MCF 10A (cell line): ENCODE measurements at regions not wholly inside any gene's neighbourhood (a gene's known extent, or its start where the extent isn't known, plus 50 kb on each side); places are given as distances from the start of the nearest gene placed in this dataset.
"Not testable (repeated sequence)": the region's sequence is repeated elsewhere in the genome, so short reads cannot be mapped to it uniquely, and the experiment has no call there.

ENCODE experiments used
- BruUV-seq: library from RNA; stranded (reverse); fragments of 400-500 nt; replicated peaks from 2 replicates; lab custom pipeline; 2021; lab: Mats Ljungman, UMichigan
- CTCF ChIA-PET: fragments of 300-600 bp; sonication (Branson Sonifier 250); formaldehyde crosslinking; extraction: SDS; loops from one replicate; lab custom pipeline; 2021; ENCODE audit warnings: antibody characterized with exemption, inconsistent platforms; lab: Yijun Ruan, JAX
- POLR2A ChIA-PET: fragments of 300-600, 350-650 bp; sonication (Branson Sonifier 250); formaldehyde crosslinking; extraction: SDS; loops from one replicate; lab custom pipeline; 2020; ENCODE audit warnings: antibody characterized with exemption, inconsistent platforms; lab: Yijun Ruan, JAX
- DNase-seq: peaks from one replicate; pipeline ENCODE4 v3.0.0-alpha.2; 2018; ENCODE audit not compliant: unreplicated experiment
- H3K27ac Mint-ChIP-seq: one replicate; pipeline ENCODE4 v1.8.0; 2022; ENCODE audit warnings: mild to moderate bottlenecking, low read depth, mixed read lengths; ENCODE audit not compliant: unreplicated experiment
- H3K27me3 Mint-ChIP-seq: one replicate; pipeline ENCODE4 v1.8.0; 2022; ENCODE audit warnings: mixed read lengths; ENCODE audit not compliant: insufficient read depth, unreplicated experiment
- H3K36me3 Mint-ChIP-seq: one replicate; pipeline ENCODE4 v1.8.0; 2022; ENCODE audit warnings: mild to moderate bottlenecking, moderate library complexity, mixed read lengths; ENCODE audit not compliant: insufficient read depth, unreplicated experiment
- H3K4me1 Mint-ChIP-seq: one replicate; pipeline ENCODE4 v1.8.0; 2022; ENCODE audit warnings: mixed read lengths; ENCODE audit not compliant: insufficient read depth, unreplicated experiment
- H3K4me3 Mint-ChIP-seq: one replicate; pipeline ENCODE4 v1.8.0; 2022; ENCODE audit warnings: mild to moderate bottlenecking, moderate library complexity, mixed read lengths; ENCODE audit not compliant: unreplicated experiment
- H3K9me3 Mint-ChIP-seq: one replicate; pipeline ENCODE4 v1.8.0; 2022; ENCODE audit warnings: mixed read lengths; ENCODE audit not compliant: unreplicated experiment
- intact Hi-C: fragments of 100-400 bp; cut with micrococcal nuclease; formaldehyde crosslinking; loops from 2 replicates; pipeline ENCODE4 v1.14.1; 2022
- TF ChIP-seq, protein P1 (sequence below): fragments of 200-600 bp; IDR thresholded peaks from one replicate; pipeline ENCODE4 v1.8.0; 2022; ENCODE audit warnings: antibody characterized with exemption, mild to moderate bottlenecking; ENCODE audit not compliant: unreplicated experiment

DNA sequence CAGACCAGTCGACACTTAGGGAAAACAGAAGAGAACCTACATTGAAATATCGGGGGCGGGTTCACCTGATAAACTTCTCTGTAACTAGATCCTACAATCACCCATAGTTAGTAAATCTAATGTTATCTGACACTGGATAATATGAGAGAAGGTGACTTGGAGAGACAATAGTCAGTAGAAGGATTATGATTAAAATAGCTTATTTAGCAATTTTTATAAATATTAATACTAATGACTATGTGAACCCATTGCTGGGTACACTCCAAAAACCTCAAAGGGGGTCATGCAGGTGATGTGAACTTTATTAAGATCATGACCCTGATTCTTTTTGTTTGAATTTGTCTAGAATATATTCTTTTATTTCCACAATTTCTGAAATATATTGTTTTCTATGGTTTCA is 164.1 kb upstream of the CCNH start:
- Mint-ChIP-seq H3K9me3 (no peaks in the 10 kb centered on the region), H3K27me3 (peaks cover 37% of the 10 kb centered on the region), H3K27ac (no peak overlapping the region), H3K4me3 (no peak overlapping the region), H3K36me3 (no peaks in the 10 kb centered on the region), H3K4me1 (no peaks in the 10 kb centered on the region)
- TF ChIP-seq, protein P1, sequence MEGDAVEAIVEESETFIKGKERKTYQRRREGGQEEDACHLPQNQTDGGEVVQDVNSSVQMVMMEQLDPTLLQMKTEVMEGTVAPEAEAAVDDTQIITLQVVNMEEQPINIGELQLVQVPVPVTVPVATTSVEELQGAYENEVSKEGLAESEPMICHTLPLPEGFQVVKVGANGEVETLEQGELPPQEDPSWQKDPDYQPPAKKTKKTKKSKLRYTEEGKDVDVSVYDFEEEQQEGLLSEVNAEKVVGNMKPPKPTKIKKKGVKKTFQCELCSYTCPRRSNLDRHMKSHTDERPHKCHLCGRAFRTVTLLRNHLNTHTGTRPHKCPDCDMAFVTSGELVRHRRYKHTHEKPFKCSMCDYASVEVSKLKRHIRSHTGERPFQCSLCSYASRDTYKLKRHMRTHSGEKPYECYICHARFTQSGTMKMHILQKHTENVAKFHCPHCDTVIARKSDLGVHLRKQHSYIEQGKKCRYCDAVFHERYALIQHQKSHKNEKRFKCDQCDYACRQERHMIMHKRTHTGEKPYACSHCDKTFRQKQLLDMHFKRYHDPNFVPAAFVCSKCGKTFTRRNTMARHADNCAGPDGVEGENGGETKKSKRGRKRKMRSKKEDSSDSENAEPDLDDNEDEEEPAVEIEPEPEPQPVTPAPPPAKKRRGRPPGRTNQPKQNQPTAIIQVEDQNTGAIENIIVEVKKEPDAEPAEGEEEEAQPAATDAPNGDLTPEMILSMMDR = no peak
- ChIA-PET CTCF (no interaction called here), POLR2A (no interaction called here)
- DNase-seq = no peak
- BruUV-seq = no TSS peak
- intact Hi-C loops = no loop called here

DNA sequence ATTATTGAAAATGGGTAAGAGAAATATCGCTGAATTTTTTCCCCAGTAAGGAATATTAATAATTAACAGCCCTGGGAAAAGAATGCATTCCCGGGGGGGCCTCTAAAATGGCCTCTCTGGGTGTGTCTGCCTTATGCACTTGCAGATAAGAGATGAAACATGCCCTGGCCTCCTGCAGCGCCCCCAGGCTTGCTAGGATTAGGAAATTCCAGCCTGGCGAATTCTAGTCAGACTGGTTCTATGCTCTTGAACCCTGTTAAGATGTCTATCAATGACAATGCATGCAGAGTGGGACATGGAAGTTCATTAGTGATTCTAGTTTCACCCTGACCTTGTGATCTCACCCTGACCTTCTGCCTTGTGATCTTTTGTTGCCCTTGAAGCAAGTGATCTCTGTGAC is 163.6 kb upstream of the CCNH start:
- intact Hi-C loops, BruUV-seq: not testable (repeated sequence)

DNA sequence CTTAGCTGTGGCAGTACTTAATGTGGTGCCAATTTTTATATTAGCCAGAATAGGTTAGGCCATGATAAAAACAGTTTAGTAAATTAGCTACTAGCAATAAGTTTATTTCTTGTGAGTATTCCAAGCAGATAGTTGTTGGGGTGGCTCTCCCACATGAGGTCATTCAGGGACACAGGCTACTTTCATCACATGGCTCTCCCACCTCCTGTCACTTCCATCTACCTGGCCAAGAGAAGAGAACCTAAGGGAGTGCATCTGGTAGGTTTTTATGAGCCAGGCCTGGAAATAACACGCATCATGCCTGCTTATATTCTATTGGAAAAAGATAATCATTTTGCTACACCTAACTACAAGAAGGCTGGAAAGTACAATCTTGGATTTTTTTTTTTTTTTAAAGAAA is 161.4 kb upstream of the CCNH start:
- intact Hi-C loops = no loop called here
- Mint-ChIP-seq H3K4me3 (no peak overlapping the region), H3K27ac (no peak overlapping the region), H3K27me3 (peaks cover 37% of the 10 kb centered on the region), H3K36me3 (no peaks in the 10 kb centered on the region), H3K4me1 (no peaks in the 10 kb centered on the region), H3K9me3 (no peaks in the 10 kb centered on the region)
- DNase-seq = no peak
- ChIA-PET CTCF (no interaction called here), POLR2A (no interaction called here)
- no TSS peak for BruUV-seq
- TF ChIP-seq, protein P1 = no peak

More for the DNA sequence above, 163.6 kb upstream of the CCNH start:
- DNase-seq, H3K4me3 Mint-ChIP-seq, H3K4me1 Mint-ChIP-seq, CTCF ChIA-PET, POLR2A ChIA-PET, H3K9me3 Mint-ChIP-seq, H3K36me3 Mint-ChIP-seq, H3K27ac Mint-ChIP-seq: not testable (repeated sequence)
- peaks cover 37% of the 10 kb centered on the region for H3K27me3 Mint-ChIP-seq

DNA sequence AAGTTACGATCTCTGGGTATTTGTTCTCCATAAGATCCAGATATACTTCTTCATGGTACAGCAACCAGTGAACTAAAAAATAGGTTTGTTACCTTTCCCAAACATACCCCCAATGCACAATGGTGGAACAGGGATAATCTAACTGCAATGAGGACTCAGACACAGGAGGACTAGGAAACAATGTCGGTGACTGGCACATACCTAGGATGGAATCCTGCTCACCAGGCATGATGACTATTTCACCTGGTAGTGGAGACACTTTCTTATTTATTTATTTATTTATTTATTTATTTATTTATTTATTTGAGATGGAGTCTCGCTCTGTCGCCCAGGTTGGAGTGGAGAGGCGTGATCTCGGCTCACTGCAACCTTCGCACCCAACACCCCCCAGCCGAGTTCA is 159.9 kb upstream of the CCNH start:
- Mint-ChIP-seq H3K36me3 (no peaks in the 10 kb centered on the region), H3K4me1 (no peaks in the 10 kb centered on the region), H3K4me3 (no peak overlapping the region), H3K27me3 (peaks cover 28% of the 10 kb centered on the region), H3K27ac (no peak overlapping the region), H3K9me3 (no peaks in the 10 kb centered on the region)
- no TSS peak for BruUV-seq
- POLR2A ChIA-PET = no interaction called here
- intact Hi-C loops = no loop called here
- CTCF ChIA-PET = no interaction called here
- TF ChIP-seq, protein P1 = no peak
- DNase-seq = no peak

DNA sequence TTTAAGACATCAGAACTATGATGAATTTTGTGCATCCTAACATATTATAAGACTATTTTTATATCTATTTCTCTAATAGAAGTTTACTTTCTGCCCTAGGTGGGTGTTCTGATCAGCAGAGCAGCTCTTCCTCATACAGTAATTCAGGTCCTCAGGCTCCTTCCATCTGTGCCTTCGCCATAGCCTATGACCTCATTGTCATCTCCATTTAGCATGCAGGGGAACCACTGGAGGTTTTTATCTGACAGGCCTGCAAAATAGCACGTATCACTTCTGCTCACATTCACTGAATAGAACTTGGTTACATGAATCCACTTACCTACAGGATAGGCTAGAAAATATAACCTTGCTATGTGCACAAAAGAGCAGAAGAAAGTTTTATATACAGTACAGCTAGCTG is 159.4 kb upstream of the CCNH start:
- POLR2A ChIA-PET = no interaction called here
- intact Hi-C loops = no loop called here
- CTCF ChIA-PET = no interaction called here
- H3K4me3 Mint-ChIP-seq = no peak overlapping the region
- DNase-seq = no peak
- H3K27ac Mint-ChIP-seq = no peak overlapping the region
- H3K36me3 Mint-ChIP-seq = no peaks in the 10 kb centered on the region
- BruUV-seq = no TSS peak
- H3K9me3 Mint-ChIP-seq = no peaks in the 10 kb centered on the region
- no peaks in the 10 kb centered on the region for H3K4me1 Mint-ChIP-seq
- TF ChIP-seq, protein P1 = no peak
- peaks cover 22% of the 10 kb centered on the region for H3K27me3 Mint-ChIP-seq
